SU-DHL-6 (cell line): ENCODE measurements at regions not wholly inside any gene's neighbourhood (a gene's known extent, or its start where the extent isn't known, plus 50 kb on each side); places are given as distances from the start of the nearest gene placed in this dataset.

Experiments used
- H2AFZ ChIP-seq: fragments of 200-600 bp; sonication (generic); 2 replicates; pipeline ENCODE4 v1.6.1; 2014; ENCODE audit warnings: low read depth, mild to moderate bottlenecking, moderate library complexity, mixed read lengths, antibody characterized with exemption, low read length; ENCODE audit not compliant: severe bottlenecking
- H3F3A ChIP-seq: fragments of 200-600 bp; shearing (Covaris generic); 2 replicates; pipeline ENCODE4 v1.6.0; 2016; ENCODE audit warnings: antibody characterized with exemption, mild to moderate bottlenecking; ENCODE audit not compliant: insufficient read depth
- H3K27ac ChIP-seq: fragments of 200-600 bp; sonication (generic); 2 replicates; pipeline ENCODE4 v1.5.1; 2016; ENCODE audit warnings: low read depth, mild to moderate bottlenecking, low read length, moderate library complexity, mixed read lengths
- H3K27me3 ChIP-seq: fragments of 200-600 bp; sonication (generic), shearing (Covaris generic); 2 replicates; pipeline ENCODE4 v1.6.0; 2014; ENCODE audit warnings: mild to moderate bottlenecking, low read length
- H3K36me3 ChIP-seq: fragments of 200-600 bp; sonication (generic); 2 replicates; pipeline ENCODE4 v1.6.1; 2014; ENCODE audit warnings: mild to moderate bottlenecking, low read length, mixed read lengths
- H3K4me2 ChIP-seq: fragments of 300-600, 200-600 bp; shearing (Covaris generic), sonication (generic); 2 replicates; pipeline ENCODE4 v1.6.0; 2014; ENCODE audit warnings: low read length, low read depth, mild to moderate bottlenecking; ENCODE audit not compliant: poor library complexity, severe bottlenecking
- H3K4me3 ChIP-seq: fragments of 200-600 bp; sonication (generic); 2 replicates; pipeline ENCODE4 v1.5.1; 2014; ENCODE audit warnings: antibody characterized with exemption, low read length, mild to moderate bottlenecking, mixed read lengths; ENCODE audit not compliant: insufficient read depth, poor library complexity, severe bottlenecking
- H3K79me2 ChIP-seq: fragments of 200-600 bp; sonication (generic); 2 replicates; pipeline ENCODE4 v1.6.1; 2014; ENCODE audit warnings: mild to moderate bottlenecking, low read length, moderate library complexity; ENCODE audit not compliant: insufficient read depth
- H3K9ac ChIP-seq: fragments of 200-600 bp; sonication (generic); 2 replicates; pipeline ENCODE4 v1.7.0; 2014; ENCODE audit warnings: mild to moderate bottlenecking, low read length
- H3K9me2 ChIP-seq: fragments of 200-600 bp; sonication (generic); replicated peaks from 2 replicates; pipeline ENCODE4 v1.6.1; 2014; ENCODE audit warnings: low read length; ENCODE audit not compliant: insufficient read depth
- H3K9me3 ChIP-seq: fragments of 200-600 bp; sonication (generic); 2 replicates; pipeline ENCODE4 v1.6.1; 2014; ENCODE audit warnings: low read length, mixed read lengths; ENCODE audit not compliant: insufficient read depth
- H4K20me1 ChIP-seq: fragments of 200-600 bp; sonication (generic); 2 replicates; pipeline ENCODE4 v1.6.1; 2014; ENCODE audit warnings: low read depth, mild to moderate bottlenecking, antibody characterized with exemption, low read length, moderate library complexity, mixed read lengths
- EZH2phosphoT487 ChIP-seq: fragments of 200-600 bp; sonication (generic), shearing (Covaris generic); conservative IDR thresholded peaks from 2 replicates; pipeline ENCODE4 v1.6.1; 2018; ENCODE audit warnings: mild to moderate bottlenecking, antibody characterized with exemption, low read length, moderate library complexity, mixed read lengths
- TF ChIP-seq, protein P1 (sequence below): fragments of 200-600 bp; sonication (generic); IDR thresholded peaks from one replicate; pipeline ENCODE4 v1.5.1; 2017; ENCODE audit warnings: antibody characterized with exemption, mild to moderate bottlenecking, low read length, moderate library complexity; ENCODE audit not compliant: insufficient read depth, poor library complexity, severe bottlenecking

DNA sequence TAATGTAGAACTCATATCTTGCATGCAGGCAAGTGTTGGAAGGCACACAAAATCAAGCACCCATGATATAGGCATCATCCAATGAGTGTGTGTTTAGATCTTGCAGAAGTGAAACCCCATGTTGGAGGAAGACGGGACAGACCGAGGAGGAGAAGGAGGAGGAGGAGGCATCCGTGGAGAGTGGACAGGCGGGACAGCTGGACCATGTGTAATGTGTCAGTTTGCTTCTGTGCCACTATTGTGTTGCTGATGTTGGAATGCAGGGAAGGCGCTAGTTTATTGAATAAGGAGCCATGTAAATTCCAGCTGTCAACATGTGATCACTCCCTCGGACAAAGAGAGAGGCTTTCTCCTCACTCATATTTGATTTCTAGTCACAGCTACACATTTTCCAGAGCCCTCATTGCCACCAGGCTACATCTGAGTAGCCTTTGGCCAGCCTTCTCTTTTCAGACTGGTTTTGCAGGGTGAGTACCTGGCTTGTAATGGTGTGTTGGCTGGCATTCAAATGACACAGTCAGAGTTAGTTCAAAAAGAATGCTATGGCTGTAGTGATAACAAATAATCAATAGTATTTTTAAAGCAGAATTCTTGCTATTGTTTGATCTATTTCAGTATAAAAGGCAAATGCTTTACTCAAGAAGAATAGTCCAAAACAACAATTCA is 1037.6 kb upstream of the NR2F2 start:
- H3K27me3 ChIP-seq: no peaks in the 10 kb centered on the region
- H3F3A ChIP-seq: no peaks in the 10 kb centered on the region
- H3K4me2 ChIP-seq: no peak overlapping the region
- H4K20me1 ChIP-seq: no peaks in the 10 kb centered on the region
- no peak overlapping the region for H3K4me3 ChIP-seq
- no peaks in the 10 kb centered on the region for H3K9me2 ChIP-seq
- H3K36me3 ChIP-seq: no peaks in the 10 kb centered on the region
- no peak overlapping the region for H3K27ac ChIP-seq
- no peak for TF ChIP-seq EZH2phosphoT487
- TF ChIP-seq, protein P1, sequence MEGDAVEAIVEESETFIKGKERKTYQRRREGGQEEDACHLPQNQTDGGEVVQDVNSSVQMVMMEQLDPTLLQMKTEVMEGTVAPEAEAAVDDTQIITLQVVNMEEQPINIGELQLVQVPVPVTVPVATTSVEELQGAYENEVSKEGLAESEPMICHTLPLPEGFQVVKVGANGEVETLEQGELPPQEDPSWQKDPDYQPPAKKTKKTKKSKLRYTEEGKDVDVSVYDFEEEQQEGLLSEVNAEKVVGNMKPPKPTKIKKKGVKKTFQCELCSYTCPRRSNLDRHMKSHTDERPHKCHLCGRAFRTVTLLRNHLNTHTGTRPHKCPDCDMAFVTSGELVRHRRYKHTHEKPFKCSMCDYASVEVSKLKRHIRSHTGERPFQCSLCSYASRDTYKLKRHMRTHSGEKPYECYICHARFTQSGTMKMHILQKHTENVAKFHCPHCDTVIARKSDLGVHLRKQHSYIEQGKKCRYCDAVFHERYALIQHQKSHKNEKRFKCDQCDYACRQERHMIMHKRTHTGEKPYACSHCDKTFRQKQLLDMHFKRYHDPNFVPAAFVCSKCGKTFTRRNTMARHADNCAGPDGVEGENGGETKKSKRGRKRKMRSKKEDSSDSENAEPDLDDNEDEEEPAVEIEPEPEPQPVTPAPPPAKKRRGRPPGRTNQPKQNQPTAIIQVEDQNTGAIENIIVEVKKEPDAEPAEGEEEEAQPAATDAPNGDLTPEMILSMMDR: no peak
- no peaks in the 10 kb centered on the region for H3K79me2 ChIP-seq
- no peak overlapping the region for H3K9ac ChIP-seq
- H3K9me3 ChIP-seq: no peaks in the 10 kb centered on the region
- no peak overlapping the region for H2AFZ ChIP-seq

DNA sequence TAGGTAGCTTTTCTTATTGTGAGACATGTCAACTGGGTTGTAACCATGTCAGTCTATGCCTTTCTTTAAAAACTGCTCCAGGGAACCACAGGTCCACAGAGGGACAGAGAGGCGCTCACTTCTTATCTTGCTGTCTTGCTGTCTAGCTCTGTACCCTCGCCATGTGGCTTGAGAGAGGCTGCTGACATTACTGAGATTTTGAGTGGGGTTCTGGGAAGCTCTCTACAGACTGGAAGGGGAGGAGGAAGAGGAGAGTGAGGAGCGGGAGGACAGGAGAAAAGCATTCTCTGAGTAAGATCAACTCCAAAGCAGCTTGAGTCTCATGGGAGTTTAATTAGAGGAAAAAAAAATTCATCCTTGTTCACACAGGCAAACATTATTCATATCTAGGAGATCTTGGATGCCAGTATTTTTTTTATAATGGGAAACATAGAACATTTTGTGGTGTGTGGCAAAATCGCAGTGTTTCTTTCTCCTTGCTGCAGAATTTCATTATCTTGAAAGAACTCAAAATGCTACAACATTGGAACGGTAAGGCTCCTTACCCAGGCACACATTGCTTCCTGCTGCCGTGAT is 1037.0 kb upstream of the NR2F2 start:
- Histone ChIP-seq H3K9me2 (no peaks in the 10 kb centered on the region), H4K20me1 (no peaks in the 10 kb centered on the region), H3K27me3 (no peaks in the 10 kb centered on the region), H3K9ac (no peak overlapping the region), H3K79me2 (no peaks in the 10 kb centered on the region), H3K36me3 (no peaks in the 10 kb centered on the region), H2AFZ (no peak overlapping the region), H3K27ac (no peak overlapping the region), H3K9me3 (no peaks in the 10 kb centered on the region), H3K4me3 (no peak overlapping the region), H3F3A (no peaks in the 10 kb centered on the region), H3K4me2 (no peak overlapping the region)
- no peak for TF ChIP-seq EZH2phosphoT487
- TF ChIP-seq, protein P1: no peak

DNA sequence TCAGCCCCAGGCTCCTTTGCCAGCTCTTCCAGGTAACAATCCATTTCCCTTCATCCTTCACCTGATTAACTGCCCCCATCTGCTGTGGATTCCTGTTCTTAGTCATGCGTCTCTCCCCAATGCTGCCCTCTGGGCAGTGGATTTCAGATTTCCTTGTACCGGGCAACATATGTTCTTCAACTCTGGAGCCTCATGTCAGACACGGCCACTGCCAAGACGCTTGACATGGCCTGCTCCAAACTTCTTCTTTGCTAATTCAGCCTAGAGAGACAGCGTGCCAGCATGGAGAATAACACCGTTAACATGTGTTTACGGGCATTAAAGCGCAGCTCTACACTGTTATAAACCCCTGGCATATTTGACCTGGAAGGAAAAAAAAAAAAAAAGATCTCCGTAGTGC is 1035.1 kb upstream of the NR2F2 start:
- Histone ChIP-seq H3K4me3 (no peak overlapping the region), H3K27me3 (no peaks in the 10 kb centered on the region), H3K36me3 (no peaks in the 10 kb centered on the region), H3K9ac (no peak overlapping the region), H2AFZ (no peak overlapping the region), H3K4me2 (no peak overlapping the region), H3K9me3 (no peaks in the 10 kb centered on the region), H3K27ac (no peak overlapping the region), H3K79me2 (no peaks in the 10 kb centered on the region), H3F3A (no peaks in the 10 kb centered on the region), H3K9me2 (no peaks in the 10 kb centered on the region), H4K20me1 (no peaks in the 10 kb centered on the region)
- no peak for TF ChIP-seq EZH2phosphoT487
- TF ChIP-seq, protein P1: no peak
